RWPE1 (cell line): ENCODE measurements at regions not wholly inside any gene's neighbourhood (a gene's known extent, or its start where the extent isn't known, plus 50 kb on each side); places are given as distances from the start of the nearest gene placed in this dataset.

Experiments used
- CTCF ChIA-PET: fragments of 350-600 bp; sonication (Branson Sonifier 250); formaldehyde crosslinking; extraction: SDS; loops from one replicate; lab custom pipeline; 2021; lab: Yijun Ruan, JAX
- POLR2A ChIA-PET: fragments of 400-600 bp; formaldehyde crosslinking; extraction: SDS; loops from one replicate; lab custom pipeline; 2020; ENCODE audit warnings: antibody characterized with exemption; ENCODE audit not compliant: low non-redundant PET; lab: Yijun Ruan, JAX
- DNase-seq: peaks from one replicate; pipeline ENCODE4 v3.0.0; 2012; ENCODE audit warnings: low spot score
- H3K27ac ChIP-seq: fragments of 450-650 bp; 2 replicates; pipeline ENCODE4 v1.5.1; 2017
- TF ChIP-seq, protein P1 (sequence below): fragments of 450-650 bp; conservative IDR thresholded peaks from 2 replicates; pipeline ENCODE4 v1.5.1; 2017; ENCODE audit warnings: low read depth, mild to moderate bottlenecking

- POLR2A ChIA-PET: no interaction called here
- TF ChIP-seq, protein P1, sequence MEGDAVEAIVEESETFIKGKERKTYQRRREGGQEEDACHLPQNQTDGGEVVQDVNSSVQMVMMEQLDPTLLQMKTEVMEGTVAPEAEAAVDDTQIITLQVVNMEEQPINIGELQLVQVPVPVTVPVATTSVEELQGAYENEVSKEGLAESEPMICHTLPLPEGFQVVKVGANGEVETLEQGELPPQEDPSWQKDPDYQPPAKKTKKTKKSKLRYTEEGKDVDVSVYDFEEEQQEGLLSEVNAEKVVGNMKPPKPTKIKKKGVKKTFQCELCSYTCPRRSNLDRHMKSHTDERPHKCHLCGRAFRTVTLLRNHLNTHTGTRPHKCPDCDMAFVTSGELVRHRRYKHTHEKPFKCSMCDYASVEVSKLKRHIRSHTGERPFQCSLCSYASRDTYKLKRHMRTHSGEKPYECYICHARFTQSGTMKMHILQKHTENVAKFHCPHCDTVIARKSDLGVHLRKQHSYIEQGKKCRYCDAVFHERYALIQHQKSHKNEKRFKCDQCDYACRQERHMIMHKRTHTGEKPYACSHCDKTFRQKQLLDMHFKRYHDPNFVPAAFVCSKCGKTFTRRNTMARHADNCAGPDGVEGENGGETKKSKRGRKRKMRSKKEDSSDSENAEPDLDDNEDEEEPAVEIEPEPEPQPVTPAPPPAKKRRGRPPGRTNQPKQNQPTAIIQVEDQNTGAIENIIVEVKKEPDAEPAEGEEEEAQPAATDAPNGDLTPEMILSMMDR: no peak
- H3K27ac ChIP-seq: no peak overlapping the region
- DNase-seq: no peak
- CTCF ChIA-PET: interaction anchor here (0.5 kb wide), 1 partner anchor 19 kb away, joined by 3 read pairs; no protein-coding TSS in a partner anchor
Measured at GRCh38 chr17:51435171-51435552, 174.8 kb downstream of the UTP18 start.

DNA sequence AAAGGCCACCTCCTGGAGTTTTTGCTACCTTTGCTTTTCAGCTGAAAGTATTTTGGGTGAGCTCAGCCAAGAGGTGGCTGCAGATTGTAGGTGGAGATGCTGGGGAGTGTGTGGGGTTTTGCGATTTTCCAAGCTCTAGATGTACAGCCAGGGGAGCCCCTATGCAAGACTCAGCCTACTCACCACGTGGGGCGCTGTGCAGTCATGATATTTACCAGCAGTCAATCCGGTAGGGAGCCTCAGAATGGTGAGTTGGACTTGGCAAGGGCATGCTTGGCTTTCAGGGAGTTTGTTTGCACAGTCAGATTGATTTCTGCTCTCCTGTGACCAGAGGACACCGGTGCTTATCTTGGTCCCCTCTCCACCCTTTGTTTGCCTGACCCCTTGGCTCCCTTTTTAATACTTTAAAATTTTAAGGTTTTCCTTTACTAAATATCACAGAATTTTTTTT lies 175.3 kb downstream of the UTP18 start:
- ChIA-PET CTCF (no interaction called here), POLR2A (no interaction called here)
- H3K27ac ChIP-seq: no peak overlapping the region
- TF ChIP-seq, protein P1: peak; percentile 43
- DNase-seq: peak; percentile 29

- DNase-seq: peak; percentile 73
- ChIA-PET POLR2A (no interaction called here), CTCF (interaction anchor here (0.7 to 1.0 kb wide), 2 partner anchors 22 to 96 kb away, joined by 4 read pairs; no protein-coding TSS in a partner anchor)
- TF ChIP-seq, protein P1: no peak
- no peak overlapping the region for H3K27ac ChIP-seq
Measured at GRCh38 chr17:51439395-51440229, 179.3 kb downstream of the UTP18 start.

- H3K27ac ChIP-seq: no peak overlapping the region
- CTCF ChIA-PET: no interaction called here
- TF ChIP-seq, protein P1: no peak
- POLR2A ChIA-PET: no interaction called here
- DNase-seq: no peak
Measured at GRCh38 chr17:51441431-51441830, 181.1 kb downstream of the UTP18 start.

DNA sequence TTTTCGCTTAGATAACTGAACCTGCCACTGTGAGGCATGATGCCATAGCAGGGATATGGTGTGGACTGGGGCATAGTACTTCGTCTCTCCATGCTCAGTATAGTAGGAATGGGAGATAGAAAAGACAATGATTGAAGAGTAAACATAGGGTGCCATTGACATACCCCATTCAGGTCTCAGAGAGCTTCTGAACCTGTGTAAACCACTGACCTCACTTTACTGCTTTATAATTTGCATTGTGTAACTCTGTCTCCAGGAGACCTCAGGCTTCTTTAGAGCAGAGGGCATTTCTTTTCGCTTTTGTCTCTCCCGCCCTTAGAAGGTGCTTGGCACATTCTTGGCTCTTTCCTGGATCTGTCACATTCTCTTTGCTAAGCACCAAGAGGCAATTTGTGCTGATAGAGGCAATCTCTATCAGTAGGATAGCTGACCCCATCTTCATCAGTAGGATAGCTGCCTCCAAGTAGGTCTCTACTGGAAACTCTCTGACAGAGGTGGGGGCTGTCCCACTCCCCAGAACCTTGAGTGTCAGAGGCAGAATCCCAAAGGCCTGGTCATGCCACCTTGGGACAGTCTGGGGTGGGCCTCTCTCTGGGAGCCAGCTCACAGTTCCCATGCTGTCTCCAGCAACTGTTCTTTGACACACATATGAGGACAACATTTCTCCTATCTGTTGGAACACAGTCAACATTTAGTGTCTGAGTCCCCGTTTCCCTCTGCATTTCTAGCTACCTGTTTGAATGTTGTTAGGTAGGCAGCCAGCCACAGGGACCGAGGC lies 181.9 kb downstream of the UTP18 start:
- no peak overlapping the region for H3K27ac ChIP-seq
- TF ChIP-seq, protein P1: no peak
- POLR2A ChIA-PET: no interaction called here
- CTCF ChIA-PET: interaction anchor here (0.6 kb wide), 1 partner anchor 10 kb away, joined by 4 read pairs; no protein-coding TSS in a partner anchor
- no peak for DNase-seq

GRCh38 chr17:51443646-51444045 lies 183.3 kb downstream of the UTP18 start:
- CTCF ChIA-PET: no interaction called here
- TF ChIP-seq, protein P1: no peak
- DNase-seq: no peak
- no peak overlapping the region for H3K27ac ChIP-seq
- POLR2A ChIA-PET: no interaction called here
